ENCODE measurements at regions not wholly inside any gene's neighbourhood (a gene's known extent, or its start where the extent isn't known, plus 50 kb on each side); places are given as distances from the start of the nearest gene placed in this dataset.

- TF ChIP-seq POLR2A (IDR thresholded peaks at IDR 0.05) (no peak), CTCF (IDR thresholded peaks at IDR 0.05) (no peak)
Observed at GRCh38 chr16:76955629-76956028, 235.4 kb upstream of the MON1B start.

All from breast epithelium (tissue), 3 donors.